MM.1S (cell line): ENCODE measurements at regions not wholly inside any gene's neighbourhood (a gene's known extent, or its start where the extent isn't known, plus 50 kb on each side); places are given as distances from the start of the nearest gene placed in this dataset.

Experiments used
- DNase-seq: peaks from one replicate; pipeline ENCODE4 v3.0.0-alpha.2; 2015
- H2AFZ ChIP-seq: fragments of 300-600 bp; sonication (generic); 2 replicates; pipeline ENCODE4 v1.6.0; 2016; ENCODE audit warnings: antibody characterized with exemption, low read length
- H3F3A ChIP-seq: fragments of 300-600 bp; sonication (generic); 2 replicates; pipeline ENCODE4 v1.6.1; 2016; ENCODE audit warnings: mild to moderate bottlenecking, antibody characterized with exemption, low read length, moderate library complexity, mixed read lengths; ENCODE audit not compliant: insufficient read depth
- H3K27ac ChIP-seq: fragments of 300-600 bp; sonication (generic); 2 replicates; pipeline ENCODE4 v1.5.1; 2016; ENCODE audit warnings: mild to moderate bottlenecking, low read length
- H3K27me3 ChIP-seq: fragments of 300-600 bp; sonication (generic); replicated peaks from 2 replicates; pipeline ENCODE4 v1.6.0; 2016; ENCODE audit warnings: low read length; ENCODE audit not compliant: insufficient read depth
- H3K36me3 ChIP-seq: fragments of 300-600 bp; sonication (generic); replicated peaks from 2 replicates; pipeline ENCODE4 v1.6.1; 2016; ENCODE audit warnings: mild to moderate bottlenecking, low read length, mixed read lengths; ENCODE audit not compliant: insufficient read depth
- H3K4me1 ChIP-seq: fragments of 300-600 bp; sonication (generic); 2 replicates; pipeline ENCODE4 v1.6.1; 2016; ENCODE audit warnings: low read length, mixed read lengths
- H3K4me2 ChIP-seq: fragments of 300-600 bp; sonication (generic); 2 replicates; pipeline ENCODE4 v1.6.0; 2016; ENCODE audit warnings: low read depth, low read length
- H3K4me3 ChIP-seq: fragments of 300-600 bp; sonication (generic); 2 replicates; pipeline ENCODE4 v1.5.1; 2016; ENCODE audit warnings: low read length, mixed read lengths
- H3K79me2 ChIP-seq: fragments of 300-600 bp; sonication (generic); 2 replicates; pipeline ENCODE4 v1.6.1; 2016; ENCODE audit warnings: mixed run types, low read length, mixed read lengths
- H3K9ac ChIP-seq: fragments of 300-600 bp; sonication (generic); 2 replicates; pipeline ENCODE4 v1.6.1; 2016; ENCODE audit warnings: low read length, mixed read lengths
- H3K9me2 ChIP-seq: fragments of 300-600 bp; sonication (generic); replicated peaks from 2 replicates; pipeline ENCODE4 v1.6.1; 2016; ENCODE audit warnings: mild to moderate bottlenecking, low read length, mixed read lengths; ENCODE audit not compliant: insufficient read depth
- H3K9me3 ChIP-seq: fragments of 300-600 bp; sonication (generic); replicated peaks from 2 replicates; pipeline ENCODE4 v1.6.1; 2016; ENCODE audit warnings: mild to moderate bottlenecking, low read length, mixed read lengths; ENCODE audit not compliant: insufficient read depth
- H4K20me1 ChIP-seq: fragments of 300-600 bp; sonication (generic); 2 replicates; pipeline ENCODE4 v1.6.1; 2016; ENCODE audit warnings: mild to moderate bottlenecking, low read length, moderate library complexity, mixed read lengths; ENCODE audit not compliant: insufficient read depth
- CTCF ChIP-seq: fragments of 300-600 bp; sonication (generic); IDR thresholded peaks from 2 replicates; pipeline ENCODE4 v1.5.1; 2016; ENCODE audit warnings: antibody characterized with exemption, low read length, mixed read lengths
- EZH2 ChIP-seq: fragments of 300-600 bp; sonication (generic); optimal IDR thresholded peaks from 2 replicates; pipeline ENCODE3; 2017; ENCODE audit warnings: low read depth, mild to moderate bottlenecking, antibody characterized with exemption, low read length, mixed read lengths
- EZH2phosphoT487 ChIP-seq: fragments of 300-600 bp; sonication (generic); IDR thresholded peaks from 2 replicates; pipeline ENCODE4 v1.6.1; 2018; ENCODE audit warnings: antibody characterized with exemption, low read length

DNA sequence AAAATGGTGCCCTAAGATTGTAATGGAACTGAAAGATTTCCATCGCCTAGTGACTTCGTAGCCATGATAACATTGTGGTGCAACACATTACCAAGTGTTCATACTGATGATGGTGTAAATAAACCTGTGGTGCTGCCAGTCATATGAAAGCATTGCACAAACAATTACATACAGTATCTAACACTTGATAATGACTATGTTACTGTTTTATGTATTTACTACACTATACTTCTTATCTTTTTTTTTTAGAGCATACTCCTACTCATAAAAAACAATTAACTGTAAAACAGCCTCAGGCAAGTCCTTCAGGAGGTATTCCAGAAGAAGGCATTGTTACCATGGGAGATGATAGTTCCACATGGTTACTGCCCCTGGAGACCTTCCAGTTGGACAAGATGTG is 152.7 kb upstream of the EDNRA start:
- DNase-seq, result no peak
- no peaks in the 10 kb centered on the region for H3F3A ChIP-seq
- no peaks in the 10 kb centered on the region for H3K9me3 ChIP-seq
- no peak overlapping the region for H2AFZ ChIP-seq
- H3K9me2 ChIP-seq, result no peaks in the 10 kb centered on the region
- TF ChIP-seq EZH2, result no peak
- TF ChIP-seq CTCF, result no peak
- TF ChIP-seq EZH2phosphoT487, result no peak
- no peaks in the 10 kb centered on the region for H3K79me2 ChIP-seq
- no peaks in the 10 kb centered on the region for H3K27me3 ChIP-seq
- H3K27ac ChIP-seq, result no peak overlapping the region
- no peak overlapping the region for H3K4me3 ChIP-seq
- no peak overlapping the region for H3K9ac ChIP-seq
- H3K4me1 ChIP-seq, result no peaks in the 10 kb centered on the region
- no peaks in the 10 kb centered on the region for H3K36me3 ChIP-seq
- H4K20me1 ChIP-seq, result no peaks in the 10 kb centered on the region
- no peak overlapping the region for H3K4me2 ChIP-seq

DNA sequence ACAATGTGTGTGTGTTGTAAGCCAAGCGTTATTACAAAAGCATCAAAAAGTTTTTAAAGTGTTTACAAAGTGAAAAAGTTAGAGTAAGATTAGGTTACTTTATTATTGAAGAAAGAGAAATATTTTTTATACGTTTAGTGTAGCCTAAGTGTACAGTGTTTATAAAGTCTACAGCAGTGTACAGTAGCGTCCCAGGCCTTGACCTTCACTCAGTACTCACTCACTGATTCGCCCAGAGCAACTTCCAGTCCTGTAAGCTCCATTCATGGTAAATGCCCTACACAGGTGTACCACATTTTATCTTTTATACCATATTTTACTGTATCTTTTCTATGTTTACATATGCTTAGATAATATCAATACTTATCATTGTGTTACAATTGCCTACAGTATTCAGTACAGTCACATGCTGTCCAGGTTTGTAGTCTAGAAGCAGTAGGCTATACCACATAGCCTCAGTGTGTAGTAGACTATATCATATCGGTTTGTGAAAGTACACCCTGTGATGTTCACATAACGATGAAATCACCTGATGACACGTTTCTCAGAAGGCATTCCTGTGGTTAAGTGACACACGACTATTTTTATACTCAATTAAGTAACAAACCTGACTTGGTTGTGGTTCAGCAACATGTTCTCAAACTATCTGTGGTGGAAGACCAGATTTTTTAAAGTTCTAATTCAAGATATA is 152.0 kb upstream of the EDNRA start:
- Histone ChIP-seq H3K79me2 (no peaks in the 10 kb centered on the region), H3K27me3 (no peaks in the 10 kb centered on the region), H4K20me1 (no peaks in the 10 kb centered on the region), H3K4me2 (no peak overlapping the region), H3K9ac (no peak overlapping the region), H3K9me2 (no peaks in the 10 kb centered on the region), H3F3A (no peaks in the 10 kb centered on the region), H3K27ac (no peak overlapping the region), H3K4me3 (no peak overlapping the region), H3K9me3 (no peaks in the 10 kb centered on the region), H3K36me3 (no peaks in the 10 kb centered on the region), H2AFZ (no peak overlapping the region), H3K4me1 (no peaks in the 10 kb centered on the region)
- no peak for TF ChIP-seq EZH2
- no peak for TF ChIP-seq EZH2phosphoT487
- no peak for TF ChIP-seq CTCF
- DNase-seq, result no peak

- Histone ChIP-seq H3K4me1 (no peaks in the 10 kb centered on the region), H3K9me3 (no peaks in the 10 kb centered on the region), H3F3A (no peaks in the 10 kb centered on the region), H3K79me2 (no peaks in the 10 kb centered on the region), H3K9me2 (no peaks in the 10 kb centered on the region), H3K9ac (no peak overlapping the region), H4K20me1 (no peaks in the 10 kb centered on the region), H3K4me2 (no peak overlapping the region), H3K4me3 (no peak overlapping the region), H3K36me3 (no peaks in the 10 kb centered on the region), H3K27ac (no peak overlapping the region), H2AFZ (no peak overlapping the region), H3K27me3 (no peaks in the 10 kb centered on the region)
- TF ChIP-seq EZH2phosphoT487, result no peak
- TF ChIP-seq CTCF, result no peak
- no peak for TF ChIP-seq EZH2
- DNase-seq, result no peak
These were observed 148.8 kb upstream of the EDNRA start for GRCh38 chr4:147332091-147332490.
